H9 (cell line): ENCODE measurements at regions not wholly inside any gene's neighbourhood (a gene's known extent, or its start where the extent isn't known, plus 50 kb on each side); places are given as distances from the start of the nearest gene placed in this dataset.

ENCODE experiments used
- DNase-seq: peaks from one replicate; pipeline ENCODE4 v3.0.0-alpha.2; 2017
- H2AFZ ChIP-seq: one replicate; pipeline ENCODE4 v1.6.1; 2013; ENCODE audit warnings: mild to moderate bottlenecking, low read length, control low read depth, moderate library complexity
- H2AK5ac ChIP-seq: 2 replicates; pipeline ENCODE4 v1.6.1; 2013; ENCODE audit warnings: low read length, control low read depth, mixed read lengths; ENCODE audit not compliant: insufficient read length
- H2BK120ac ChIP-seq: one replicate; pipeline ENCODE4 v1.6.1; 2013; ENCODE audit warnings: low read depth, mild to moderate bottlenecking, low read length, control low read depth, inconsistent platforms; ENCODE audit not compliant: poor library complexity, severe bottlenecking
- H2BK12ac ChIP-seq: 2 replicates; pipeline ENCODE4 v1.6.1; 2013; ENCODE audit warnings: low read length, control low read depth, mixed read lengths, low read depth; ENCODE audit not compliant: insufficient read length
- H2BK15ac ChIP-seq: 2 replicates; pipeline ENCODE4 v1.6.1; 2013; ENCODE audit warnings: low read depth, low read length, control low read depth
- H2BK20ac ChIP-seq: one replicate; pipeline ENCODE4 v1.6.1; 2013; ENCODE audit warnings: low read depth, mild to moderate bottlenecking, low read length, control low read depth, inconsistent platforms; ENCODE audit not compliant: poor library complexity, severe bottlenecking
- H2BK5ac ChIP-seq: 2 replicates; pipeline ENCODE4 v1.6.1; 2013; ENCODE audit warnings: low read length, control low read depth, mixed read lengths; ENCODE audit not compliant: insufficient read length
- H3K14ac ChIP-seq: 2 replicates; pipeline ENCODE4 v1.6.1; 2013; ENCODE audit warnings: low read length, control low read depth; ENCODE audit not compliant: insufficient read depth
- H3K18ac ChIP-seq: 2 replicates; pipeline ENCODE4 v1.6.1; 2013; ENCODE audit warnings: low read depth, mild to moderate bottlenecking, mixed read lengths, low read length, control low read depth; ENCODE audit not compliant: insufficient read length
- H3K23ac ChIP-seq: 2 replicates; pipeline ENCODE4 v1.6.1; 2013; ENCODE audit warnings: low read length, control low read depth, mixed read lengths, low read depth; ENCODE audit not compliant: insufficient read length
- H3K23me2 ChIP-seq: 2 replicates; pipeline ENCODE4 v1.6.1; 2013; ENCODE audit warnings: low read depth, mild to moderate bottlenecking, mixed read lengths, low read length, control low read depth; ENCODE audit not compliant: insufficient read length, poor library complexity, severe bottlenecking
- H3K27ac ChIP-seq: 2 replicates; pipeline ENCODE4 v1.5.1; 2013; ENCODE audit warnings: low read length, control low read depth, mixed read lengths, low read depth; ENCODE audit not compliant: insufficient read length
- H3K27me3 ChIP-seq: 2 replicates; pipeline ENCODE4 v1.6.1; 2013; ENCODE audit warnings: low read length, control low read depth, inconsistent platforms; ENCODE audit not compliant: insufficient read depth
- H3K4ac ChIP-seq: 2 replicates; pipeline ENCODE4 v1.6.1; 2013; ENCODE audit warnings: low read depth, mild to moderate bottlenecking, control low read depth, inconsistent platforms, low read length, moderate library complexity
- H3K4me1 ChIP-seq: 2 replicates; pipeline ENCODE4 v1.6.1; 2013; ENCODE audit warnings: low read length, control low read depth, inconsistent platforms; ENCODE audit not compliant: insufficient read depth
- H3K4me2 ChIP-seq: 2 replicates; pipeline ENCODE4 v1.6.1; 2013; ENCODE audit warnings: low read length, control low read depth, mixed read lengths; ENCODE audit not compliant: insufficient read length, insufficient read depth
- H3K56ac ChIP-seq: 2 replicates; pipeline ENCODE4 v1.6.1; 2013; ENCODE audit warnings: low read depth, mild to moderate bottlenecking, mixed read lengths, low read length, control low read depth; ENCODE audit not compliant: insufficient read length
- H3K79me1 ChIP-seq: 2 replicates; pipeline ENCODE4 v1.6.1; 2013; ENCODE audit warnings: low read depth, mild to moderate bottlenecking, moderate library complexity, low read length, control low read depth, inconsistent platforms; ENCODE audit not compliant: insufficient read depth, poor library complexity, severe bottlenecking
- H3K79me2 ChIP-seq: 2 replicates; pipeline ENCODE4 v1.6.1; 2013; ENCODE audit warnings: low read length, control low read depth, inconsistent platforms; ENCODE audit not compliant: insufficient read depth
- H3K9ac ChIP-seq: 2 replicates; pipeline ENCODE4 v1.6.1; 2013; ENCODE audit warnings: low read length, control low read depth, mixed read lengths; ENCODE audit not compliant: insufficient read length; ENCODE audit errors: extremely low read depth
- H3K9me3 ChIP-seq: one replicate; pipeline ENCODE4 v1.6.1; 2013; ENCODE audit warnings: low read depth, low read length, inconsistent platforms; ENCODE audit not compliant: control insufficient read depth
- H3T11ph ChIP-seq: one replicate; pipeline ENCODE4 v1.6.1; 2013; ENCODE audit warnings: mild to moderate bottlenecking, low read length, control low read depth, inconsistent platforms
- H4K20me1 ChIP-seq: one replicate; pipeline ENCODE4 v1.6.1; 2013; ENCODE audit not compliant: control insufficient read depth, insufficient read length, insufficient read depth
- H4K5ac ChIP-seq: 2 replicates; pipeline ENCODE4 v1.6.1; 2013; ENCODE audit warnings: low read depth, mild to moderate bottlenecking, mixed read lengths, low read length, control low read depth; ENCODE audit not compliant: insufficient read length
- H4K8ac ChIP-seq: replicated peaks from 2 replicates; pipeline ENCODE4 v1.6.1; 2013; ENCODE audit warnings: low read length, control low read depth, mixed read lengths, low read depth; ENCODE audit not compliant: insufficient read length
- H4K91ac ChIP-seq: 2 replicates; pipeline ENCODE4 v1.6.1; 2013; ENCODE audit warnings: low read depth, mild to moderate bottlenecking, moderate library complexity, mixed read lengths, low read length, control low read depth; ENCODE audit not compliant: insufficient read length
- H3K27ac Mint-ChIP-seq, 3 experiments: 2 replicates in 2 of 3; 3 replicates in 1 of 3; pipeline ENCODE4 v1.8.0; 2020 to 2021; ENCODE audit warnings: mixed read lengths in 3 of 3, mild to moderate bottlenecking in 1 of 3, moderate library complexity in 1 of 3
- H3K27me3 Mint-ChIP-seq: 2 replicates; pipeline ENCODE4 v1.8.0; 2021; ENCODE audit warnings: low read depth, mild to moderate bottlenecking, moderate library complexity, mixed read lengths
- H3K36me3 Mint-ChIP-seq, 3 experiments: 2 replicates in 2 of 3; 3 replicates in 1 of 3; pipeline ENCODE4 v1.8.0; 2020 to 2021; ENCODE audit warnings: low read depth in 3 of 3, mixed read lengths in 3 of 3; ENCODE audit not compliant: insufficient read depth in 1 of 3
- H3K4me1 Mint-ChIP-seq, 2 experiments: 2 replicates each; pipeline ENCODE4 v1.8.0; 2020; ENCODE audit warnings: mixed read lengths in 2 of 2
- H3K4me3 Mint-ChIP-seq, 2 experiments: 2 replicates in 1 of 2; 3 replicates in 1 of 2; pipeline ENCODE4 v1.8.0; 2020 to 2021; ENCODE audit warnings: mild to moderate bottlenecking in 2 of 2, mixed read lengths in 2 of 2, moderate library complexity in 1 of 2
- H3K9me3 Mint-ChIP-seq, 2 experiments: 2 replicates in 1 of 2; 3 replicates in 1 of 2; pipeline ENCODE4 v1.8.0; 2020; ENCODE audit warnings: mild to moderate bottlenecking in 2 of 2, mixed read lengths in 2 of 2, moderate library complexity in 1 of 2
- CTCF ChIP-seq: fragments of 200-600 bp; sonication (generic); conservative IDR thresholded peaks from 3 replicates; pipeline ENCODE4 v1.8.0; 2021; ENCODE audit warnings: antibody characterized with exemption, mild to moderate bottlenecking
- WGBS: extraction: QIAGEN DNeasy Blood & Tissue Kit; methylation state at CpG from one replicate; pipeline ENCODE4 v1.1.7; 2013; ENCODE audit warnings: missing lambda C conversion rate, low lambda C conversion rate, mixed read lengths; ENCODE audit not compliant: insufficient read length; ENCODE audit errors: extremely low coverage; 5-methylcytosine and 5-hydroxymethylcytosine counted together

- no peak overlapping the region for H2BK15ac ChIP-seq
- H3K23me2 ChIP-seq: no peaks in the 10 kb centered on the region
- H3K27me3 ChIP-seq: no peaks in the 10 kb centered on the region
- H4K91ac ChIP-seq: no peak overlapping the region
- TF ChIP-seq CTCF: no peak
- no peaks in the 10 kb centered on the region for H3K4me1 ChIP-seq
- no peak overlapping the region for H3K14ac ChIP-seq
- no peak overlapping the region for H2BK12ac ChIP-seq
- Mint-ChIP-seq H3K36me3 (no peaks in the 10 kb centered on the region), H3K27ac (no peak overlapping the region), H3K4me3 (no peak overlapping the region), H3K9me3 (no peaks in the 10 kb centered on the region), H3K4me1 (peaks cover 9 to 11% of the 10 kb centered on the region in 2 experiments), H3K27me3 (no peaks in the 10 kb centered on the region)
- no peak for DNase-seq
- H3K79me1 ChIP-seq: no peaks in the 10 kb centered on the region
- H4K20me1 ChIP-seq: no peaks in the 10 kb centered on the region
- H3K79me2 ChIP-seq: no peaks in the 10 kb centered on the region
- no peak overlapping the region for H4K8ac ChIP-seq
- H3K9me3 ChIP-seq: no peaks in the 10 kb centered on the region
- no peak overlapping the region for H3K23ac ChIP-seq
- H3K56ac ChIP-seq: no peak overlapping the region
- no peak overlapping the region for H3K9ac ChIP-seq
- no peak overlapping the region for H3K4ac ChIP-seq
- H2BK5ac ChIP-seq: no peak overlapping the region
- no peak overlapping the region for H3K27ac ChIP-seq
- H2AK5ac ChIP-seq: no peak overlapping the region
- no peak overlapping the region for H2BK20ac ChIP-seq
- no peak overlapping the region for H4K5ac ChIP-seq
- H2BK120ac ChIP-seq: no peak overlapping the region
- no CpG with 5 or more reads among the region's 2 CpGs for WGBS
- H3K18ac ChIP-seq: no peak overlapping the region
- no peak overlapping the region for H3T11ph ChIP-seq
- H2AFZ ChIP-seq: no peak overlapping the region
- no peak overlapping the region for H3K4me2 ChIP-seq
These were observed 179.9 kb upstream of the KIF2A start for GRCh38 chr5:62126090-62126489.
